Ovary (tissue), 7 donors: ENCODE measurements at regions not wholly inside any gene's neighbourhood (a gene's known extent, or its start where the extent isn't known, plus 50 kb on each side); places are given as distances from the start of the nearest gene placed in this dataset.

Experiments used
- DNase-seq, 5 donors: peaks; one replicate each; pipeline ENCODE4 v3.0.0-alpha.2; 2019 to 2020
- H3K27ac ChIP-seq, 2 donors: fragments of 200-600 bp; one replicate each; pipeline versions ENCODE4 v1.5.1 to v1.8.0; 2019 to 2022
- H3K27me3 ChIP-seq: fragments of 200-600 bp; one replicate; pipeline ENCODE4 v1.8.0; 2022
- H3K36me3 ChIP-seq: fragments of 200-600 bp; sonication (generic); one replicate; pipeline ENCODE4 v1.5.1; 2019
- H3K4me1 ChIP-seq: one replicate; pipeline ENCODE4 v1.8.1; 2013; ENCODE audit warnings: mild to moderate bottlenecking, moderate library complexity; ENCODE audit not compliant: insufficient read depth
- H3K4me3 ChIP-seq: fragments of 200-600 bp; sonication (generic); one replicate; pipeline ENCODE4 v1.5.1; 2017
- H3K9me3 ChIP-seq, 2 donors: fragments of 200-600 bp in 1 of 2; sonication (generic) in 1 of 2; one replicate each; pipeline versions ENCODE4 v1.5.1 to v1.8.1; 2013 to 2019; ENCODE audit warnings: mild to moderate bottlenecking in 1 of 2, moderate library complexity in 1 of 2
- EP300 ChIP-seq: sonication (generic); formaldehyde crosslinking; IDR thresholded peaks from one replicate; pipeline ENCODE4 v1.6.1; 2017; ENCODE audit warnings: antibody characterized with exemption
- POLR2A ChIP-seq: fragments of 450-650 bp; IDR thresholded peaks from one replicate; pipeline ENCODE4 v1.6.1; 2017; ENCODE audit warnings: antibody characterized with exemption, mild to moderate bottlenecking, moderate library complexity
- WGBS, 3 donors: extraction: QIAGEN DNeasy Blood & Tissue Kit in 1 of 3; methylation state at CpG; one replicate each; pipeline versions ENCODE4 v1.1.5 to v1.1.7; 2013 to 2017; 5-methylcytosine and 5-hydroxymethylcytosine counted together
- intact Hi-C, 4 donors: fragments of 100-400 bp; cut with DNase I; formaldehyde crosslinking; loops; one replicate each; pipeline versions ENCODE4 v1.11.0 to v1.15.1; 2022 to 2023
- TF ChIP-seq, protein P1 (sequence below), 3 donors: fragments of 450-650 bp in 2 of 3; fragments of 200-600 bp in 1 of 3; IDR thresholded peaks; one replicate each; pipeline versions ENCODE4 v1.5.1 to v1.8.0; 2016 to 2022; ENCODE audit warnings: antibody characterized with exemption in 3 of 3, mild to moderate bottlenecking in 1 of 3
- donor health status: DM: no; HTN: no; CAD: no; lungs with moderate emphysema.
- donor health status: DM: no; HTN: no; CAD: no.
- donor health status: Bipolar disorder and iron deficiency.
- donor health status: DM: no; HTN: no; CAD: no.
- donor health status: DM: yes; HTN: yes; CAD: no.

DNA sequence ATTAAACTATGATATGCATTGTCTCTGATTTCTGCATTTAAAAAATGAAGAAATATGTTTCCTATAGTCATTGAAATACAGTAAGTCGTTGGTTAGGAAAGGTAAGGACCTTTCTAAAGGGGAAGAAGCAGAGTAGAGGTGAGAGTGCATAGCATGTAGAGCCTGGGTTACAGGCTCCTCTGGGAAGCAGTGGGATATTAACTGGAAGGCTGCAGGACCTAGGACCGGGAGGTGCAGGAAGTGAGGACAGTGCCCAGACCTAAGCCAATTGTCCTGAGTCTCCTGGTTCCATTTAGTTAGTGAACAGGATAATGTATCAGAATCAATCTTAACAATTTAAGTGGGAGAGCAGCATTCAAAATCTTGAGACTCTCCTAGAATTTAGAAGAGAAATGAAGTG lies 237.1 kb upstream of the NUDT6 start:
- no peak overlapping the region for H3K27ac ChIP-seq
- intact Hi-C loops = no loop called here
- WGBS, 3 donors = 56 to 62% (median 60%) methylated on average over 2 of the region's 2 CpGs

GRCh38 chr4:123162859-123163258 lies 233.7 kb upstream of the SPRY1 start:
- H3K4me3 ChIP-seq = no peak overlapping the region
- DNase-seq = no peak
- intact Hi-C loops = no loop called here
- no peaks in the 10 kb centered on the region for H3K36me3 ChIP-seq
- TF ChIP-seq, protein P1, sequence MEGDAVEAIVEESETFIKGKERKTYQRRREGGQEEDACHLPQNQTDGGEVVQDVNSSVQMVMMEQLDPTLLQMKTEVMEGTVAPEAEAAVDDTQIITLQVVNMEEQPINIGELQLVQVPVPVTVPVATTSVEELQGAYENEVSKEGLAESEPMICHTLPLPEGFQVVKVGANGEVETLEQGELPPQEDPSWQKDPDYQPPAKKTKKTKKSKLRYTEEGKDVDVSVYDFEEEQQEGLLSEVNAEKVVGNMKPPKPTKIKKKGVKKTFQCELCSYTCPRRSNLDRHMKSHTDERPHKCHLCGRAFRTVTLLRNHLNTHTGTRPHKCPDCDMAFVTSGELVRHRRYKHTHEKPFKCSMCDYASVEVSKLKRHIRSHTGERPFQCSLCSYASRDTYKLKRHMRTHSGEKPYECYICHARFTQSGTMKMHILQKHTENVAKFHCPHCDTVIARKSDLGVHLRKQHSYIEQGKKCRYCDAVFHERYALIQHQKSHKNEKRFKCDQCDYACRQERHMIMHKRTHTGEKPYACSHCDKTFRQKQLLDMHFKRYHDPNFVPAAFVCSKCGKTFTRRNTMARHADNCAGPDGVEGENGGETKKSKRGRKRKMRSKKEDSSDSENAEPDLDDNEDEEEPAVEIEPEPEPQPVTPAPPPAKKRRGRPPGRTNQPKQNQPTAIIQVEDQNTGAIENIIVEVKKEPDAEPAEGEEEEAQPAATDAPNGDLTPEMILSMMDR (IDR thresholded peaks at IDR 0.05) = no peak
- TF ChIP-seq EP300 (no peak), POLR2A (no peak)
- no peaks in the 10 kb centered on the region for H3K27me3 ChIP-seq
- WGBS, 3 donors = 88 to 91% (median 91%) methylated on average over 4 of the region's 4 CpGs
- H3K4me1 ChIP-seq = no peaks in the 10 kb centered on the region
- H3K27ac ChIP-seq = no peak overlapping the region
- H3K9me3 ChIP-seq = no peaks in the 10 kb centered on the region

More for the DNA sequence above, 237.1 kb upstream of the NUDT6 start:
- no peak for DNase-seq
- no peaks in the 10 kb centered on the region for H3K27me3 ChIP-seq
- H3K4me1 ChIP-seq = no peaks in the 10 kb centered on the region
- H3K4me3 ChIP-seq = no peak overlapping the region
- TF ChIP-seq EP300 = no peak
- TF ChIP-seq, protein P1 (IDR thresholded peaks at IDR 0.05) = no peak
- TF ChIP-seq POLR2A = no peak
- no peaks in the 10 kb centered on the region for H3K9me3 ChIP-seq
- H3K36me3 ChIP-seq = no peaks in the 10 kb centered on the region

- Histone ChIP-seq H3K27me3 (no peaks in the 10 kb centered on the region), H3K27ac (no peak overlapping the region), H3K4me1 (no peaks in the 10 kb centered on the region), H3K9me3 (no peaks in the 10 kb centered on the region), H3K36me3 (no peaks in the 10 kb centered on the region), H3K4me3 (no peak overlapping the region)
- TF ChIP-seq EP300 (no peak), POLR2A (no peak)
- TF ChIP-seq, protein P1 (IDR thresholded peaks at IDR 0.05) = no peak
- no peak for DNase-seq
- intact Hi-C loops = no loop called here
- WGBS, 3 donors = 25 to 49% (median 44%) methylated on average over 1 of the region's 1 CpG
Measured at GRCh38 chr4:123163501-123163900, 233.1 kb upstream of the SPRY1 start.

- H3K36me3 ChIP-seq = no peaks in the 10 kb centered on the region
- H3K9me3 ChIP-seq = no peaks in the 10 kb centered on the region
- DNase-seq = no peak
- intact Hi-C loops = no loop called here
- no peaks in the 10 kb centered on the region for H3K4me1 ChIP-seq
- 90 to 91% (median 91%) methylated on average over 3 of the region's 3 CpGs for WGBS, 3 donors
- H3K4me3 ChIP-seq = no peak overlapping the region
- H3K27me3 ChIP-seq = no peaks in the 10 kb centered on the region
- no peak overlapping the region for H3K27ac ChIP-seq
- TF ChIP-seq POLR2A (no peak), EP300 (no peak)
- TF ChIP-seq, protein P1 (IDR thresholded peaks at IDR 0.05) = no peak
Measured at GRCh38 chr4:123166023-123166422, 230.6 kb upstream of the SPRY1 start.

DNA sequence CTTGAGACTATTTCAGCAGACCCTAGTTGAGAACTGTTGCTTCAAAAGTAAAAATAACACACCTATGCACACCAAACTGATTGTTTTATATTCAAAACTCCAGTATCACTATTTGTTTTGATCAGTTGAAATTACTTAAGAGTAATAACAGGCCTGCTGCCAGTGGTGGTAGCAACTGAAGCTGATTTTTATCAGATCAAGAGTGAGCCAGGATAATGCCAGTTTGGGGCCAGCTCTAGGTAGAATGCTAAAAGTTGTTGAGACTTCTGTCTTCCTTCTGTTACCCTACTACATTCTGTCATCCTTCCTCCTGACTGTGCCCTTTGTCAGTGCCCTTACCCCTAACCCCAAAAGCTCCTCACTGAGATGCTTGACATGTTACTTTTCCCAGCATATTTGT lies 228.7 kb upstream of the SPRY1 start:
- intact Hi-C loops = no loop called here
- DNase-seq = no peak
- no peaks in the 10 kb centered on the region for H3K27me3 ChIP-seq
- H3K4me1 ChIP-seq = no peaks in the 10 kb centered on the region
- H3K9me3 ChIP-seq = no peaks in the 10 kb centered on the region
- H3K4me3 ChIP-seq = no peak overlapping the region
- H3K27ac ChIP-seq = no peak overlapping the region
- no peaks in the 10 kb centered on the region for H3K36me3 ChIP-seq
- TF ChIP-seq EP300 (no peak), POLR2A (no peak)
- TF ChIP-seq, protein P1 (IDR thresholded peaks at IDR 0.05) = no peak
